Suprapubic skin (tissue), 4 donors: ENCODE measurements at regions not wholly inside any gene's neighbourhood (a gene's known extent, or its start where the extent isn't known, plus 50 kb on each side); places are given as distances from the start of the nearest gene placed in this dataset.

Experiments used
- DNase-seq, 2 donors: peaks; one replicate each; pipeline ENCODE4 v3.0.0-alpha.2; 2019; ENCODE audit warnings: low spot score in 2 of 2
- H3K27ac ChIP-seq: fragments of 200-600 bp; sonication (generic); one replicate; pipeline ENCODE4 v1.5.1; 2019
- H3K27me3 ChIP-seq: fragments of 200-600 bp; sonication (generic); one replicate; pipeline ENCODE4 v1.5.1; 2019
- H3K36me3 ChIP-seq: fragments of 200-600 bp; sonication (generic); one replicate; pipeline ENCODE4 v1.5.1; 2019
- H3K4me1 ChIP-seq: fragments of 200-600 bp; sonication (generic); one replicate; pipeline ENCODE4 v1.5.1; 2019
- H3K4me3 ChIP-seq: fragments of 200-600 bp; sonication (generic); one replicate; pipeline ENCODE4 v1.5.1; 2019; ENCODE audit warnings: mild to moderate bottlenecking
- H3K9me3 ChIP-seq: fragments of 200-600 bp; sonication (generic); one replicate; pipeline ENCODE4 v1.5.1; 2019
- EP300 ChIP-seq: sonication (generic); formaldehyde crosslinking; IDR thresholded peaks from one replicate; pipeline ENCODE4 v1.6.1; 2017; ENCODE audit warnings: antibody characterized with exemption
- POLR2A ChIP-seq, 2 donors: fragments of 450-650 bp; IDR thresholded peaks; one replicate each; pipeline ENCODE4 v1.6.1; 2017; ENCODE audit warnings: antibody characterized with exemption in 2 of 2, mild to moderate bottlenecking in 2 of 2, moderate library complexity in 2 of 2
- POLR2AphosphoS5 ChIP-seq, 3 donors: sonication (generic); formaldehyde crosslinking; IDR thresholded peaks; one replicate each; pipeline ENCODE4 v1.6.1; 2017; ENCODE audit warnings: antibody characterized with exemption in 3 of 3
- whole genome bisulfite sequencing: methylation state at CpG from one replicate; pipeline ENCODE4 v1.1.5; 2018; 5-methylcytosine and 5-hydroxymethylcytosine counted together
- TF ChIP-seq, protein P1 (sequence below), 2 donors: fragments of 200-600 bp in 1 of 2; fragments of 450-650 bp in 1 of 2; sonication (generic) in 1 of 2; IDR thresholded peaks; one replicate each; pipeline ENCODE4 v1.5.1; 2016 to 2019; ENCODE audit warnings: antibody characterized with exemption in 2 of 2, mild to moderate bottlenecking in 1 of 2, moderate library complexity in 1 of 2

DNA sequence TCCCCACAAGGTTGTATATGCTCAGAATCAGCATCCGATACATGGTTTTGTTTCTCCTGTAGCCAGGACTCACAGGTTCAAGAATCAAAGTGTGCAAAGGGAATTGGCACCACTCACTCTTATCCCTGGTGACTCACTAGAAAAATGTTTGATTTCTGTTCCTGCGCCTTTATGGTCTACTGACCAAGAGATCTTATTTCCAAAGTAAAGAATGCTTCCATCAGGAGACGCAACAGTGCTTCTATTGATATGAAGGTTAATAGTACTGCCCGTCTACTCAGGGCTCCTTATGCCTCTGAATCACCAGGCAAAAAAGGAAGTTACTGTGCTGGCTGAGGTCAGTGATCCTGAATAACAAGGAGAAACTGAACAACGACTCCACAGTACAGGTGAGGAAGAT is 1392.0 kb upstream of the PRMT6 start:
- Histone ChIP-seq H3K27ac (no peak overlapping the region), H3K4me1 (no peaks in the 10 kb centered on the region), H3K36me3 (no peaks in the 10 kb centered on the region), H3K9me3 (peaks cover 3% of the 10 kb centered on the region), H3K4me3 (no peak overlapping the region), H3K27me3 (no peaks in the 10 kb centered on the region)
- DNase-seq, result no peak
- 79% methylated on average over 5 of the region's 5 CpGs for WGBS
- TF ChIP-seq POLR2A (IDR thresholded peaks at IDR 0.05) (no peak), EP300 (no peak), POLR2AphosphoS5 (IDR thresholded peaks at IDR 0.05) (no peak)
- TF ChIP-seq, protein P1, sequence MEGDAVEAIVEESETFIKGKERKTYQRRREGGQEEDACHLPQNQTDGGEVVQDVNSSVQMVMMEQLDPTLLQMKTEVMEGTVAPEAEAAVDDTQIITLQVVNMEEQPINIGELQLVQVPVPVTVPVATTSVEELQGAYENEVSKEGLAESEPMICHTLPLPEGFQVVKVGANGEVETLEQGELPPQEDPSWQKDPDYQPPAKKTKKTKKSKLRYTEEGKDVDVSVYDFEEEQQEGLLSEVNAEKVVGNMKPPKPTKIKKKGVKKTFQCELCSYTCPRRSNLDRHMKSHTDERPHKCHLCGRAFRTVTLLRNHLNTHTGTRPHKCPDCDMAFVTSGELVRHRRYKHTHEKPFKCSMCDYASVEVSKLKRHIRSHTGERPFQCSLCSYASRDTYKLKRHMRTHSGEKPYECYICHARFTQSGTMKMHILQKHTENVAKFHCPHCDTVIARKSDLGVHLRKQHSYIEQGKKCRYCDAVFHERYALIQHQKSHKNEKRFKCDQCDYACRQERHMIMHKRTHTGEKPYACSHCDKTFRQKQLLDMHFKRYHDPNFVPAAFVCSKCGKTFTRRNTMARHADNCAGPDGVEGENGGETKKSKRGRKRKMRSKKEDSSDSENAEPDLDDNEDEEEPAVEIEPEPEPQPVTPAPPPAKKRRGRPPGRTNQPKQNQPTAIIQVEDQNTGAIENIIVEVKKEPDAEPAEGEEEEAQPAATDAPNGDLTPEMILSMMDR (IDR thresholded peaks at IDR 0.05), result no peak

DNA sequence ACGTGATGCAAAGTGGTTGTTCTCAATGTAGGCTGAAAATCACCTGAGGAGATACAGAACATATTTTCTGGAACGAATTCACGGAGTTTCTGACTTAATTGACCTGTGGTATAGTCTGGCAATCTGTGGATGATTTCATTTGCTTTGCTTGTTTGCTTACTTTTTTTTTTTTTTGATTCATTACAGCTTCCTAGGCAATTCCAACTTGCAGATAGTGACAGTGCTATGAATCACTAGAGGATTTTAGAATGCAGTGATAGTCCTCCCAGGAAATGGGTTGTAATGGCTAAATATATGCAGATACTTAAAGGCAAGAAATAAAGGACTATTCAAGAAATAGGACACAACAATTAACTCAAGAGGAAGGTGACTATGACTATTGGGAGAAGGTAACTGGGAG is 1378.1 kb upstream of the PRMT6 start:
- no peaks in the 10 kb centered on the region for H3K36me3 ChIP-seq
- H3K4me1 ChIP-seq, result no peaks in the 10 kb centered on the region
- no peak for DNase-seq
- 58% methylated on average over 3 of the region's 3 CpGs for WGBS
- H3K27ac ChIP-seq, result no peak overlapping the region
- H3K27me3 ChIP-seq, result no peaks in the 10 kb centered on the region
- TF ChIP-seq, protein P1 (IDR thresholded peaks at IDR 0.05), result no peak
- no peak for TF ChIP-seq EP300
- no peak for TF ChIP-seq POLR2AphosphoS5 (IDR thresholded peaks at IDR 0.05)
- no peak for TF ChIP-seq POLR2A (IDR thresholded peaks at IDR 0.05)
- no peak overlapping the region for H3K4me3 ChIP-seq
- peaks cover 4% of the 10 kb centered on the region for H3K9me3 ChIP-seq

DNA sequence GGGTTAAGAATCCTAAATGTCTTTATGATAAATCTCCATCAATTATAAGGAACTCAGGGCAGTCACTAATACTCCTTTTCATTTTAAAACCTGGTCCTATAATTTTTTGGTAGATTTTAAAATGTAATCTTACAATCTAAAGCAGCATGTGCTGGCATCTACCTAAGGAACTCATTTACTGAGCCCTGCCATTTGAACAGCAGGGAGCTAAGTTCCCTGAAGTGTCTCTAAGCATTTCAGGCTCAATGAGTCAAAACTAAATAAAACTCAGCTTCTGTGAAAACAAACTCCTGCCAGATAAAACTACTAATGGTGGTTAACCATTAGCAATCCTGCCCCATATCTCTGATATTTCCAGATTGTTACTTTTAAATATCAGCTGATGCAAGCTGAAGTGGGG is 1371.8 kb upstream of the PRMT6 start:
- Histone ChIP-seq H3K27ac (no peak overlapping the region), H3K4me1 (no peaks in the 10 kb centered on the region), H3K27me3 (no peaks in the 10 kb centered on the region), H3K36me3 (no peaks in the 10 kb centered on the region), H3K9me3 (no peaks in the 10 kb centered on the region), H3K4me3 (no peak overlapping the region)
- TF ChIP-seq EP300, result no peak
- no peak for TF ChIP-seq POLR2A (IDR thresholded peaks at IDR 0.05)
- TF ChIP-seq POLR2AphosphoS5 (IDR thresholded peaks at IDR 0.05), result no peak
- TF ChIP-seq, protein P1 (IDR thresholded peaks at IDR 0.05), result no peak
- no peak for DNase-seq

DNA sequence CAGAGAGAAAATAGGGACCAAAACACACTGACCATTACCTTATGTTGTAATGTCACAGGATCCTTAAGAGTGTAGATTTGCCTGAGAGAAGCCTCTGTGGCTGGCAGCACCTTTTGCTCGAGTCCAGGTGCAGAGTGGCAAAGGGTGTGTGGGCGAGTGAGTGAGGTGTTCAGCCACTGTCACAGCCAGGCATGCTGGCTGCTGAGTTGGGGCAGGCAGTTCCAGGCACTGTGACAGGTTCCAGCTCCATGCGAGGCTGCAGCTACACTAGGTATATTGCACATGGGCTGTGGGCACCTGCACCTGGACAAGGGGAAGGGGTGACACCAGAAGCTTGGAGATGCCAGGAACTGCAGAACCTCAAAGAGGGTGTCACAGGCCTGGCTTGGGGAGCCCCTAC is 1370.4 kb upstream of the PRMT6 start:
- Histone ChIP-seq H3K27me3 (no peaks in the 10 kb centered on the region), H3K4me3 (no peak overlapping the region), H3K27ac (no peak overlapping the region), H3K9me3 (no peaks in the 10 kb centered on the region), H3K36me3 (no peaks in the 10 kb centered on the region), H3K4me1 (no peaks in the 10 kb centered on the region)
- DNase-seq, result no peak
- TF ChIP-seq POLR2AphosphoS5 (IDR thresholded peaks at IDR 0.05) (no peak), EP300 (no peak)
- TF ChIP-seq, protein P1 (IDR thresholded peaks at IDR 0.05), result no peak
- WGBS, result 74% methylated on average over 3 of the region's 3 CpGs

DNA sequence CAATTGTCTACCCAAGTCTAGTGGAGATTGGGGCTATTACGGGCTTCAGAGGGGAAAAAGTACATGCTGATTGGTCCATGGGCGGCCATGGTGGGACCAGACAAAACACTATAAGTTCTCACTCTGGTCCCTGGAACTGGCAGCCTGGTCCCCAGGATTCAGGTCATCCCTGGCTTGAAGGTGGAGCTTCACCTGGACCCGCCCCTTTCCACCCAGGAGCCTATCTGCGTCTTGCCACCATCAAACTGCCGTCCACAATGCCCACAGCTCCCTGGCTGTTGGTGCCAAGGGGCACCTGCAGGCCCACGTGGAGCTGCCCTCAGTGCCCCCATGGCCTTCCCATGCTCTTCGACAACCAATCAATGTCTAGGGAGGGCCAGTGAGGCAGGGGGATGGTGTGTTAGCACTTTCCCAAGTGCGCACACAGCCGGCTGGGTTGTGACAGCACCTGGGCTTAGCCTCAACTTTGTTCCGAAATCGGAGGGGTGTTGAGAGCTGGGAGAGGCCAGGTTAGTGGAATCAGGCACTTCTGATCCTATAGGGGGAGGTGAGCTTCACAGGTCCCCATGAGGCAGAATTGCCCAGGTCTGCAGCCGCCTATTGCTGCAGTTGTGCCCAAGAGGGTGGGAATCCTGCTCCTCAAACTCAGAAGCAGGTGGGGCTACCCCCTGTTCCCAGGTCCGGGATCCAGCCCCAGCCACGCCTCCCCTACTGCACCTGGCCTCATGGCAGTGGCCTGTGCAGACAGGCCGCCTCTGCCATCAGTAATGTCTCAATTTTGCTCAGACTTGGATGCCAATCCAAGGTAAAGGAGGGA is 1369.4 kb upstream of the PRMT6 start:
- H3K36me3 ChIP-seq, result no peaks in the 10 kb centered on the region
- no peak overlapping the region for H3K4me3 ChIP-seq
- no peaks in the 10 kb centered on the region for H3K27me3 ChIP-seq
- DNase-seq, result no peak
- no peaks in the 10 kb centered on the region for H3K9me3 ChIP-seq
- H3K27ac ChIP-seq, result no peak overlapping the region
- H3K4me1 ChIP-seq, result no peaks in the 10 kb centered on the region
- no peak for TF ChIP-seq EP300
- 82% methylated on average over 9 of the region's 15 CpGs for WGBS

DNA sequence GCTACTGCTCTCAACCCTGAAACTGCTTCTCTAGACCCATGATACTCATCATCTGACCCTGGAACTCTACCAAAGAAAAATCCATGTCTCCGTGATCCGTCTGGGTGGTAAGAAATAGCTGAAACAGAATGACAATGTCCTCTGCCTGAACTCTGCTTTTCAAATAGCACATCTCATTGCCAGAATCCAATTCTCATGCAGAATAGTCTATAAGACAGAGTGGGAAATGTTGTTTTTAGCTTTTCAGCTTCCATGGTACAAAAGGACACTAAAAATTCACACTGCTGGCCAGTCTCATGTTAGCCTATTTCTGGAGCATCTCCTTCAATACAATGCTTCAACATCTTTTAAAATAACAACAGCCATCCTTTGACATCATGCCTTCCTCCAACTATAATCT is 1355.8 kb upstream of the PRMT6 start:
- 73% methylated on average over 2 of the region's 2 CpGs for WGBS
- Histone ChIP-seq H3K4me1 (no peaks in the 10 kb centered on the region), H3K9me3 (no peaks in the 10 kb centered on the region), H3K27me3 (no peaks in the 10 kb centered on the region), H3K4me3 (no peak overlapping the region), H3K36me3 (no peaks in the 10 kb centered on the region), H3K27ac (no peak overlapping the region)
- TF ChIP-seq, protein P1 (IDR thresholded peaks at IDR 0.05), result no peak
- no peak for TF ChIP-seq EP300
- DNase-seq, result no peak
